HL-60 (cell line): ENCODE measurements at regions not wholly inside any gene's neighbourhood (a gene's known extent, or its start where the extent isn't known, plus 50 kb on each side); places are given as distances from the start of the nearest gene placed in this dataset.

ENCODE experiments used
- DNase-seq, 2 experiments: peaks; one replicate each; pipeline ENCODE4 v3.0.0-alpha.2; 2010 to 2020; ENCODE audit warnings: low read depth in 1 of 2, low spot score in 1 of 2
- H3K27ac ChIP-seq: fragments of 250-450 bp; sonication (Bioruptor Pico); replicated peaks from 2 replicates; pipeline ENCODE4 v1.5.1; 2020; ENCODE audit warnings: mild to moderate bottlenecking, moderate library complexity
- H3K27me3 ChIP-seq: fragments of 250-450 bp; sonication (Bioruptor Pico); 2 replicates; pipeline ENCODE4 v1.5.1; 2021; ENCODE audit warnings: mild to moderate bottlenecking, moderate library complexity; ENCODE audit not compliant: insufficient read depth, poor library complexity, severe bottlenecking
- H3K4me3 ChIP-seq: replicated peaks from 2 replicates; pipeline ENCODE4 v1.5.1; 2011; ENCODE audit warnings: mild to moderate bottlenecking, control low read depth, low read length; ENCODE audit not compliant: insufficient read depth
- CTCF ChIP-seq: IDR thresholded peaks from one replicate; pipeline ENCODE4 v1.5.1; 2011; ENCODE audit warnings: low read length, control low read depth, inconsistent platforms; ENCODE audit not compliant: insufficient read depth
- GABPA ChIP-seq: IDR thresholded peaks from 2 replicates; pipeline ENCODE4 v1.6.1; 2012; ENCODE audit warnings: low read depth
- POLR2AphosphoS5 ChIP-seq: IDR thresholded peaks from 2 replicates; pipeline ENCODE4 v1.6.1; 2012; ENCODE audit warnings: low read depth
- REST ChIP-seq: IDR thresholded peaks from 2 replicates; pipeline ENCODE4 v1.6.1; 2012; ENCODE audit warnings: low read depth; ENCODE audit not compliant: insufficient replicate concordance
- SPI1 ChIP-seq: IDR thresholded peaks from 2 replicates; pipeline ENCODE4 v1.6.1; 2012; ENCODE audit warnings: low read depth, mild to moderate bottlenecking, borderline replicate concordance

- TF ChIP-seq REST: no peak
- TF ChIP-seq SPI1: no peak
- TF ChIP-seq CTCF: no peak
- TF ChIP-seq GABPA: no peak
- TF ChIP-seq POLR2AphosphoS5: no peak
- DNase-seq: no peak
Measured at GRCh38 chr20:16922834-16923233, 174.7 kb downstream of the OTOR start.

GRCh38 chr20:16926626-16927430, 178.7 kb downstream of the OTOR start:
- TF ChIP-seq POLR2AphosphoS5 (no peak), GABPA (no peak), CTCF (no peak), REST (no peak), SPI1 (no peak)
- H3K27ac ChIP-seq: no peak overlapping the region
- no peak overlapping the region for H3K4me3 ChIP-seq
- no peaks in the 10 kb centered on the region for H3K27me3 ChIP-seq
- DNase-seq: no peak

More at GRCh38 chr20:16922834-16923233, 174.7 kb downstream of the OTOR start:
- Histone ChIP-seq H3K27me3 (no peaks in the 10 kb centered on the region), H3K4me3 (no peak overlapping the region), H3K27ac (no peak overlapping the region)

GRCh38 chr20:16929756-16930155, 181.6 kb downstream of the OTOR start:
- TF ChIP-seq POLR2AphosphoS5 (no peak), SPI1 (no peak), REST (no peak), CTCF (no peak), GABPA (no peak)
- H3K27me3 ChIP-seq: peaks cover 2% of the 10 kb centered on the region
- no peak overlapping the region for H3K27ac ChIP-seq
- H3K4me3 ChIP-seq: no peak overlapping the region
- DNase-seq: no peak
